ENCODE measurements at regions not wholly inside any gene's neighbourhood (a gene's known extent, or its start where the extent isn't known, plus 50 kb on each side); places are given as distances from the start of the nearest gene placed in this dataset.

DNA sequence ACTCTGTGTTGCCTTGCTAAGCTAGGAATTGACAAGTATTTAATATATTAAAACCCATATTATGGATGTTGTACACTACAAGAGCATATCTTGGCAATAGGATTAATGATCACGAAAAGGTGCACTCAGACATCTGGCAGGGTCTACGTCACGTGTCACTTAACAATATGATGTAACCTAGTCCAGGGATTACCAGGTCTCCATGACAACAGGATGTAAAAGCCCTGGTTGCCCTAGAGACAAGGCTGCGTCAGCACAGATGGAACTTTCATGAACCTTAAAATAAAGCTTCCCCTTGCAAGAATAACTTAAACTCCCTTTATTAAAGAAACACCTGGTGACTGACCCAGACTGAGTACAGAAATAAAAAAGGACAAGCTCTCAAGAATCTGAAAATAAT, 717.8 kb downstream of the CDH18 start:
- H3K9me3 ChIP-seq (ENCODE audit: control insufficient read depth, insufficient read depth, low read depth, low read length) = no peaks in the 10 kb centered on the region
- H3K4me1 ChIP-seq (ENCODE audit: control insufficient read depth, insufficient read depth, low read length) = no peaks in the 10 kb centered on the region
- intact Hi-C loops (cut with micrococcal nuclease; ENCODE audit: unreplicated experiment) = no loop called here
- ATAC-seq (no peak), DNase-seq (ENCODE audit: low read depth, low spot score) (no peak)
- no peaks in the 10 kb centered on the region for H3K36me3 ChIP-seq (ENCODE audit: control insufficient read depth, insufficient read depth, low read length)
- no peak overlapping the region for H3K4me3 ChIP-seq (ENCODE audit: low read depth in 2 of 2, low read length in 2 of 2)
- no peak overlapping the region for H3K27ac ChIP-seq (ENCODE audit: low read length)
- TF ChIP-seq POLR2AphosphoS5 (IDR thresholded peaks at IDR 0.05; ENCODE audit: low read depth, low read length) (no peak), TCF7L2 (IDR thresholded peaks at IDR 0.05; ENCODE audit: low read depth, low read length) (no peak), SIN3A (IDR thresholded peaks at IDR 0.05; ENCODE audit: borderline replicate concordance, insufficient read depth, low read depth, low read length) (no peak), REST (IDR thresholded peaks at IDR 0.05; ENCODE audit: insufficient read depth in 1 of 2, low read depth in 2 of 2, low read length in 1 of 2) (no peak)
- TF ChIP-seq, protein P1, sequence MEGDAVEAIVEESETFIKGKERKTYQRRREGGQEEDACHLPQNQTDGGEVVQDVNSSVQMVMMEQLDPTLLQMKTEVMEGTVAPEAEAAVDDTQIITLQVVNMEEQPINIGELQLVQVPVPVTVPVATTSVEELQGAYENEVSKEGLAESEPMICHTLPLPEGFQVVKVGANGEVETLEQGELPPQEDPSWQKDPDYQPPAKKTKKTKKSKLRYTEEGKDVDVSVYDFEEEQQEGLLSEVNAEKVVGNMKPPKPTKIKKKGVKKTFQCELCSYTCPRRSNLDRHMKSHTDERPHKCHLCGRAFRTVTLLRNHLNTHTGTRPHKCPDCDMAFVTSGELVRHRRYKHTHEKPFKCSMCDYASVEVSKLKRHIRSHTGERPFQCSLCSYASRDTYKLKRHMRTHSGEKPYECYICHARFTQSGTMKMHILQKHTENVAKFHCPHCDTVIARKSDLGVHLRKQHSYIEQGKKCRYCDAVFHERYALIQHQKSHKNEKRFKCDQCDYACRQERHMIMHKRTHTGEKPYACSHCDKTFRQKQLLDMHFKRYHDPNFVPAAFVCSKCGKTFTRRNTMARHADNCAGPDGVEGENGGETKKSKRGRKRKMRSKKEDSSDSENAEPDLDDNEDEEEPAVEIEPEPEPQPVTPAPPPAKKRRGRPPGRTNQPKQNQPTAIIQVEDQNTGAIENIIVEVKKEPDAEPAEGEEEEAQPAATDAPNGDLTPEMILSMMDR (IDR thresholded peaks at IDR 0.05) = no peak
- BruUV-seq (replicated peaks) = no TSS peak
- CTCF ChIA-PET = no interaction called here
- in situ Hi-C loops (cut with HindIII; ENCODE audit: low pct_unique_long_range_greater_than_20kb, low sequenced_read_pairs) = no loop called here
- POLR2A ChIA-PET = no interaction called here
- no peaks in the 10 kb centered on the region for H3K27me3 ChIP-seq (ENCODE audit: control insufficient read depth, insufficient read depth, low read length)

GRCh38 chr5:19274578-19274977, 713.4 kb downstream of the CDH18 start:
- Histone ChIP-seq H3K4me1 (ENCODE audit: control insufficient read depth, insufficient read depth, low read length) (no peaks in the 10 kb centered on the region), H3K9me3 (ENCODE audit: control insufficient read depth, insufficient read depth, low read depth, low read length) (no peaks in the 10 kb centered on the region), H3K36me3 (ENCODE audit: control insufficient read depth, insufficient read depth, low read length) (no peaks in the 10 kb centered on the region), H3K27ac (ENCODE audit: low read length) (no peak overlapping the region), H3K27me3 (ENCODE audit: control insufficient read depth, insufficient read depth, low read length) (no peaks in the 10 kb centered on the region), H3K4me3 (ENCODE audit: low read depth in 2 of 2, low read length in 2 of 2) (no peak overlapping the region)
- no peak for DNase-seq (ENCODE audit: low read depth, low spot score)
- intact Hi-C loops (cut with micrococcal nuclease; ENCODE audit: unreplicated experiment) (no loop called here), in situ Hi-C loops (cut with HindIII; ENCODE audit: low pct_unique_long_range_greater_than_20kb, low sequenced_read_pairs) (no loop called here)
- ATAC-seq = no peak
- TF ChIP-seq, protein P1 (IDR thresholded peaks at IDR 0.05) = no peak
- no peak for TF ChIP-seq POLR2AphosphoS5 (IDR thresholded peaks at IDR 0.05; ENCODE audit: low read depth, low read length)
- TF ChIP-seq SIN3A (IDR thresholded peaks at IDR 0.05; ENCODE audit: borderline replicate concordance, insufficient read depth, low read depth, low read length) = no peak
- no peak for TF ChIP-seq TCF7L2 (IDR thresholded peaks at IDR 0.05; ENCODE audit: low read depth, low read length)
- no peak for TF ChIP-seq REST (IDR thresholded peaks at IDR 0.05; ENCODE audit: insufficient read depth in 1 of 2, low read depth in 2 of 2, low read length in 1 of 2)
- CTCF ChIA-PET = no interaction called here
- POLR2A ChIA-PET = no interaction called here
- no TSS peak for BruUV-seq (replicated peaks)
